Erythroblast (primary cell): ENCODE measurements at regions not wholly inside any gene's neighbourhood (a gene's known extent, or its start where the extent isn't known, plus 50 kb on each side); places are given as distances from the start of the nearest gene placed in this dataset.

Source experiments
- DNase-seq, 2 experiments: peaks; one replicate each; lab custom pipeline; 2025; lab: John Stamatoyannopoulos, UW
- GATA1 ChIP-seq: IDR thresholded peaks from 2 replicates; pipeline ENCODE4 v1.6.1; 2011; ENCODE audit warnings: low read depth, mild to moderate bottlenecking, control low read depth, low read length, moderate library complexity
- POLR2A ChIP-seq: IDR thresholded peaks from 2 replicates; pipeline ENCODE4 v1.6.1; 2011; ENCODE audit warnings: mild to moderate bottlenecking, low read length

DNA sequence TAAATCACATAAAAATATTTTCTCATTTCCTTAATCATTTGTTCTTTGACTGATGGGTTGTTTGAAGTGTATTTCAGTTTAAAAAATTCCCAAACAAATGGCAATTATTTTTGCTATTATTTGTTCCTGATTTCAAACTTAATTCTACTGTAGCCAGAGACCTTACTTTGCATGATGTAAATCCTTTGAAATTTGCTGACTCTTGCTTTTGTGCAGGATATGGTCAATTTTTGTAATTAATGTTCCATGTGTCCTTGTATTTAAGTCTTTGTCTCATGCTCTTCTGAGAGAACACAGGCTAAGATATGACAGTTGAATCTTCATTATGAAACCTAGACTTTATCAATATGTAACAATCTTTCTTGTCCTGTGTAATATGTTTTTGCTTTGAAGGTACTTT, 295.0 kb upstream of the CHD6 start:
- TF ChIP-seq POLR2A (no peak), GATA1 (no peak)
- DNase-seq, result no peak

GRCh38 chr20:41910558-41910957, 292.4 kb upstream of the CHD6 start:
- TF ChIP-seq GATA1 (no peak), POLR2A (no peak)
- no peak for DNase-seq

DNA sequence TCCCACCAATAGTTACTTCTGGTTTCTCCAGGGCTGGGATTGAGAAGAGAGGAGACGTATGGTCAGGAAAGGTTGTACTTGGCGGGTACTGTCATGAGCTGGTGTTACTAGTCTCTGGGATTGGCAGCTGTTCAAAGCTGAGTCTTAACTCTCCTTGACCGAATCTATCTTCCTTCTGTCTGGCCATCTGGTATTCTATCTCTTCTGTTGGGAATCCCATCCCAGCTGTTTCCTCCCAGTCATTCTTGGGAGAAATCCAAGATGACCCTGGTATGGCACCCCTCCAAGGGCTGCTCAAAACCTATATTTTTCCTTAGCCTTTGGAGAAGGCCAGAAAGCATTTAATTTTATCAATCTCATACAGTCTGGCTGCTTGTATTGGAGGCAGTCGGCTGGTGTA, 287.0 kb upstream of the CHD6 start:
- DNase-seq, result no peak
- no peak for TF ChIP-seq POLR2A
- no peak for TF ChIP-seq GATA1

DNA sequence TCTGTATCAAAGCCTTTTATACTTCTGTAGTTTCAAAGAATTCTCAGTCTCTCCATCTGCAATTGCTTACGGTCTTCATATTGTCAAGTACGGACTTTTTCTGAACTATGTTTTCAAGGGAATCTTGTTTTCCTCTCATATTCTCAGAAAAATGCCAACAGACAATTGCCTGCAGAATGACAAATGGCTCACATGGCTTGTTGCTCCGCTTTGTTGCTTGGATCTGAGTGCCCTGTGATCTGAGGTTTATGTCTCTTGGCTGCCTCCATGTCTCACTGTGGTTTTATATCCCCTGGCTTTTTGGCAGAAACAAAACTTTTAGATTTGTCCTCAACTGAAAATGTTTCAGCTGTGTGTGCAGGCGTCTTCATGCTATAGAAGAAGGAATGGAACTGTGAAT, 285.4 kb upstream of the CHD6 start:
- DNase-seq, result no peak
- TF ChIP-seq GATA1 (no peak), POLR2A (no peak)

GRCh38 chr20:41902346-41902745, 284.2 kb upstream of the CHD6 start:
- TF ChIP-seq POLR2A (no peak), GATA1 (no peak)
- DNase-seq, result no peak

GRCh38 chr20:41900201-41900691, 282.1 kb upstream of the CHD6 start:
- TF ChIP-seq POLR2A, result no peak
- no peak for DNase-seq

DNA sequence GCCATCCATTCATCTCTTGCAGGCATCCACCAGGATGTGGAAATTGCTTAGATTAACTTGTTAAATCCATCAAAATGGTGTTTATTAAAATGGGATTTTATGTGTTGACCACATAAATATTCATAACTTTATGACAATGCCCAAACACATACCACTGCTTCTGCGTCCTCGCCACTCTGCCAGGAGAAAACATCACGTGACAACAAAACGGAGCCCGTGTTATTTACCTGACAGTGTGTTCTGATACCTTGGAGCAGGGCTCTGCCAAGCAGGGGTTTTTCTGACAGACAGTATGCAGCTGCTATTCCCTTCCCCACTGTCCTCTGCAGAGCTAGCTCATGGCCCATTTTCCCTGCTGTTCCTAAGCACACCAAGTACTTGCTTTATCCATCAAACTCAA, 279.5 kb upstream of the CHD6 start:
- DNase-seq, result no peak
- TF ChIP-seq POLR2A (no peak), GATA1 (no peak)

DNA sequence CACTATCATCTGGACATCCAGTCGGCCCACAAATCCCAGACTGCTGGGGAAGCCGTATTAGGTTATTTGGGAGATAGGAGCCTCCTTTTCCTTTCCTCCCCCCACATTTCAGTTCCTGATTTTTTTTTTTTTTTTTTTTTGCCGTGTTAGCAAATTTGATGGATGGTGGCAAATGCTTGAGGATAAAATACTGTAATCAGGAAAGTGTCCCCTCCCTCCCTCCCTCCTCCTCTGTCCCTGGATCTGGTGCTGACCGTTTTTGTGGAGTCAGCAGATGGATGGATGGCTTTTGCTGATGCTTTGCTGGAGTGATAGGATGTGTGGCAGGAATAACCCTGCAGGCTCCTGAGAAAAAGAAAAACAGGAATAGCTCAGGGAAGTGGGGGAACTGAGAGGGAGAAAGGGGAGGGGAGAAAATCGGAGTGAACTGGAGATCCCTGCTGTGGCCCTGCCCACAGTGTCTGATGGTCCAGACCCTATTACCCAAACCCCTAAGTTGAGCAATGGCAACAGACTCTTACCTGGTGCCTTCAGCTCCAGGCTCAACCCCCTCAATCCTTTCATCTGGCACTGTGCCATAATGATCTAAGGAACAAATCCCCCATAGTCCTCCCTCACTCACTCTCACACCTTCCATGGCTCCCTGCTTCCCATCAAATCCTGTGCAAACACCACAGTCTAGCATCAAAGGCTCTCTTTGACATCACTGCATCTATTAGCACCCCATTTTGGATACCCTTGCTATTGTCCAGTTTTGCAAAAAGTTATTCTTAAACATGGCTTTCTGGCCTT, 277.3 kb upstream of the CHD6 start:
- TF ChIP-seq GATA1 (no peak), POLR2A (no peak)
- no peak for DNase-seq

- no peak for DNase-seq
- TF ChIP-seq GATA1 (no peak), POLR2A (no peak)
These were observed 276.2 kb upstream of the CHD6 start for GRCh38 chr20:41894255-41894963.

DNA sequence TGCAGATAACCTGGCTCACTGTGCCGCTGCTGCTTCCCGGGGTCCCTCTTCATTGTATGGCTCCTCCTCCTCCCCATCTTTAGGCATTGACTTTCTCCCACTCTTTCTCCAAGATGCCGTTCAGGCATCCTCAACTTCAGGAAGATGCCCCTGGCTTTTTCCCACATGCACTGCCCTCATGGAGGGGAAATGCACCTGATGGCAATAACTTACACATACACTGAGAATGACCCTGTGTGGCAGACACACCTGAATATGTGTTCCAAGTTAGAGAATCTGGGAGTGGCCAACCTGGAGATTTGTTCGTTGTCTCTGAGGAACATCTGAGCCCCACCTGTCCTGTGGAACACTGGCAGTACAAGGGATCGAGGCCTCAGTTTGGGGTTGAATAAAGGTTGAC, 273.9 kb upstream of the CHD6 start:
- no peak for TF ChIP-seq GATA1
- no peak for TF ChIP-seq POLR2A
- no peak for DNase-seq

DNA sequence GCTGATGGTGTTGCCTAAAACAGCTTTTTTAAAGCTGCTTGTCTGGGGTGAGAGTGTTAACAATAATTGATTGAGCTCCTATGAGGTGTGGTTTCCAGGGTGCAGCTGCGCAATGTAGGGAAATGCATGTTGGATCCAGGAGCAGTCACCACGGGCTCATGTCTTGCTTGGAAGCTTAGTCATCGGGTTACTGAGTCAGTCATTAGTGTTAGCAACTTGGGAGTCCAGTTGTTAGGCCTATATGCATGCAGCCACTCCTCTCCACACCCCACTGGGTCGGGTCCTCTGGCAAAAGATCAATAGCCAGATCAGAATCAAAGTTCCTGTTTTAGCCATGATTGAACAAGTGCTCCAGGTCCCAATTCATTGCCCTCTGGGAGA, 271.7 kb upstream of the CHD6 start:
- DNase-seq, result no peak
- TF ChIP-seq POLR2A (no peak), GATA1 (no peak)

- no peak for TF ChIP-seq GATA1
- no peak for TF ChIP-seq POLR2A
- DNase-seq, result peak in 1 of 2 experiments; percentile 21
These were observed 271.1 kb upstream of the CHD6 start for GRCh38 chr20:41889126-41889843.

- DNase-seq, result no peak
- TF ChIP-seq GATA1 (no peak), POLR2A (no peak)
These were observed 270.3 kb upstream of the CHD6 start for GRCh38 chr20:41888434-41888833.

- no peak for DNase-seq
- TF ChIP-seq GATA1 (no peak), POLR2A (no peak)
These were observed 269.3 kb upstream of the CHD6 start for GRCh38 chr20:41887500-41887899.
